Tibial nerve (tissue), 4 donors: ENCODE measurements at regions not wholly inside any gene's neighbourhood (a gene's known extent, or its start where the extent isn't known, plus 50 kb on each side); places are given as distances from the start of the nearest gene placed in this dataset.

Source experiments
- DNase-seq, 2 donors: peaks; one replicate each; pipeline ENCODE4 v3.0.0-alpha.2; 2019; ENCODE audit warnings: low spot score in 2 of 2
- H3K27ac ChIP-seq, 4 donors: fragments of 200-600 bp; sonication (generic) in 3 of 4; one replicate each; pipeline ENCODE4 v1.5.1; 2017 to 2019; ENCODE audit warnings: mild to moderate bottlenecking in 1 of 4
- H3K27me3 ChIP-seq, 2 donors: fragments of 200-600 bp; sonication (generic) in 1 of 2; one replicate each; pipeline versions ENCODE4 v1.5.1 to v1.6.0; 2017 to 2019
- H3K36me3 ChIP-seq, 3 donors: fragments of 200-600 bp; sonication (generic); one replicate each; pipeline ENCODE4 v1.5.1; 2018 to 2019
- H3K4me1 ChIP-seq, 4 donors: fragments of 200-600 bp; sonication (generic) in 3 of 4; one replicate each; pipeline ENCODE4 v1.5.1; 2017 to 2019
- H3K4me3 ChIP-seq, 4 donors: fragments of 200-600 bp; sonication (generic) in 3 of 4; one replicate each; pipeline ENCODE4 v1.5.1; 2017 to 2019; ENCODE audit warnings: mild to moderate bottlenecking in 1 of 4, moderate library complexity in 1 of 4
- H3K9me3 ChIP-seq, 4 donors: fragments of 200-600 bp; sonication (generic) in 3 of 4; one replicate each; pipeline ENCODE4 v1.5.1; 2017 to 2019
- EP300 ChIP-seq, 2 donors: sonication (generic); formaldehyde crosslinking; IDR thresholded peaks; one replicate each; pipeline ENCODE4 v1.6.1; 2017; ENCODE audit warnings: antibody characterized with exemption in 2 of 2, mild to moderate bottlenecking in 1 of 2
- POLR2A ChIP-seq, 2 donors: fragments of 450-650 bp; IDR thresholded peaks; one replicate each; pipeline ENCODE4 v1.6.1; 2017; ENCODE audit warnings: antibody characterized with exemption in 2 of 2, mild to moderate bottlenecking in 2 of 2, moderate library complexity in 2 of 2
- WGBS, 2 donors: methylation state at CpG; one replicate each; pipeline ENCODE4 v1.1.5; 2018; 5-methylcytosine and 5-hydroxymethylcytosine counted together
- TF ChIP-seq, protein P1 (sequence below), 5 experiments: fragments of 200-600 bp in 3 of 5; fragments of 450-650 bp in 2 of 5; sonication (generic) in 3 of 5; IDR thresholded peaks; one replicate each; pipeline ENCODE4 v1.5.1; 2016 to 2019; ENCODE audit warnings: antibody characterized with exemption in 5 of 5, mild to moderate bottlenecking in 3 of 5, moderate library complexity in 2 of 5

GRCh38 chr1:25123551-25123950 lies 108.8 kb downstream of the SYF2 start:
- 85 to 98% methylated on average over 3 of the region's 3 CpGs for WGBS, 2 donors
- no peak for DNase-seq
- H3K4me1 ChIP-seq: no peaks in the 10 kb centered on the region
- H3K36me3 ChIP-seq: no peaks in the 10 kb centered on the region
- TF ChIP-seq, protein P1, sequence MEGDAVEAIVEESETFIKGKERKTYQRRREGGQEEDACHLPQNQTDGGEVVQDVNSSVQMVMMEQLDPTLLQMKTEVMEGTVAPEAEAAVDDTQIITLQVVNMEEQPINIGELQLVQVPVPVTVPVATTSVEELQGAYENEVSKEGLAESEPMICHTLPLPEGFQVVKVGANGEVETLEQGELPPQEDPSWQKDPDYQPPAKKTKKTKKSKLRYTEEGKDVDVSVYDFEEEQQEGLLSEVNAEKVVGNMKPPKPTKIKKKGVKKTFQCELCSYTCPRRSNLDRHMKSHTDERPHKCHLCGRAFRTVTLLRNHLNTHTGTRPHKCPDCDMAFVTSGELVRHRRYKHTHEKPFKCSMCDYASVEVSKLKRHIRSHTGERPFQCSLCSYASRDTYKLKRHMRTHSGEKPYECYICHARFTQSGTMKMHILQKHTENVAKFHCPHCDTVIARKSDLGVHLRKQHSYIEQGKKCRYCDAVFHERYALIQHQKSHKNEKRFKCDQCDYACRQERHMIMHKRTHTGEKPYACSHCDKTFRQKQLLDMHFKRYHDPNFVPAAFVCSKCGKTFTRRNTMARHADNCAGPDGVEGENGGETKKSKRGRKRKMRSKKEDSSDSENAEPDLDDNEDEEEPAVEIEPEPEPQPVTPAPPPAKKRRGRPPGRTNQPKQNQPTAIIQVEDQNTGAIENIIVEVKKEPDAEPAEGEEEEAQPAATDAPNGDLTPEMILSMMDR (IDR thresholded peaks at IDR 0.05): no peak
- TF ChIP-seq EP300 (IDR thresholded peaks at IDR 0.05) (no peak), POLR2A (IDR thresholded peaks at IDR 0.05) (no peak)
- H3K27me3 ChIP-seq: no peaks in the 10 kb centered on the region
- H3K4me3 ChIP-seq: no peak overlapping the region
- H3K9me3 ChIP-seq: peaks cover 0 to 3% (median 0%) of the 10 kb centered on the region in 4 donors
- no peak overlapping the region for H3K27ac ChIP-seq

GRCh38 chr1:25122747-25123146 lies 109.6 kb downstream of the SYF2 start:
- TF ChIP-seq, protein P1 (IDR thresholded peaks at IDR 0.05): no peak
- TF ChIP-seq POLR2A (IDR thresholded peaks at IDR 0.05) (no peak), EP300 (IDR thresholded peaks at IDR 0.05) (no peak)
- Histone ChIP-seq H3K9me3 (peaks cover 0 to 8% (median 0%) of the 10 kb centered on the region in 4 donors), H3K4me3 (no peak overlapping the region), H3K36me3 (no peaks in the 10 kb centered on the region), H3K27me3 (no peaks in the 10 kb centered on the region), H3K4me1 (no peaks in the 10 kb centered on the region), H3K27ac (no peak overlapping the region)
- 73 to 86% methylated on average over 5 of the region's 5 CpGs for WGBS, 2 donors
- no peak for DNase-seq

GRCh38 chr1:25120281-25120680 lies 112.0 kb downstream of the SYF2 start:
- Histone ChIP-seq H3K4me1 (no peaks in the 10 kb centered on the region), H3K27ac (no peak overlapping the region), H3K9me3 (peaks cover 0 to 21% (median 0%) of the 10 kb centered on the region in 4 donors), H3K36me3 (no peaks in the 10 kb centered on the region), H3K4me3 (no peak overlapping the region), H3K27me3 (no peaks in the 10 kb centered on the region)
- 41 to 42% methylated on average over 8 of the region's 8 CpGs for WGBS, 2 donors
- TF ChIP-seq, protein P1 (IDR thresholded peaks at IDR 0.05): no peak
- no peak for TF ChIP-seq POLR2A (IDR thresholded peaks at IDR 0.05)
- TF ChIP-seq EP300 (IDR thresholded peaks at IDR 0.05): no peak
- no peak for DNase-seq

DNA sequence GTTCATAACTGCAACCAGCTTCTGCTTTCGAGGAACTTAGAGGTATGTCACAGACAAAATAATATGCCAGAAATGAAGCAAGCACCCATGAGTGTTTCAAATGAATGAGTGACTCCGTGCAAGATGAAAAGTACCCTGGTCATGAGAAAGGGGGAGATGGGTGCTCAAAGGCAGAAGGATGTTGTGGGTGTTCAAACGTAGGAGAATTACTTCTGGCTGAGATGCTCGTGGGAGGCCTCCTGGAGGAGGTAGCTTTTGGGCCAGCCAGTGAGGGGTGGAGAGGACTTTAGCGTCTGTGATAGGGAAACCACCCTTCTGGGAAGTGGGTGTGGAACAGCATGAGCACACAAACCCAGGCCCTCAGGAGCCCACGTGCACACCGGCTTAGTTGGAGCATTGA lies 113.8 kb downstream of the SYF2 start:
- Histone ChIP-seq H3K4me1 (no peaks in the 10 kb centered on the region), H3K27me3 (no peaks in the 10 kb centered on the region), H3K36me3 (no peaks in the 10 kb centered on the region), H3K27ac (no peak overlapping the region), H3K9me3 (peaks cover 0 to 21% (median 0%) of the 10 kb centered on the region in 4 donors), H3K4me3 (no peak overlapping the region)
- no peak for TF ChIP-seq EP300 (IDR thresholded peaks at IDR 0.05)
- TF ChIP-seq, protein P1 (IDR thresholded peaks at IDR 0.05): no peak
- no peak for TF ChIP-seq POLR2A (IDR thresholded peaks at IDR 0.05)
- DNase-seq: no peak
- 68 to 79% methylated on average over 7 of the region's 7 CpGs for WGBS, 2 donors

DNA sequence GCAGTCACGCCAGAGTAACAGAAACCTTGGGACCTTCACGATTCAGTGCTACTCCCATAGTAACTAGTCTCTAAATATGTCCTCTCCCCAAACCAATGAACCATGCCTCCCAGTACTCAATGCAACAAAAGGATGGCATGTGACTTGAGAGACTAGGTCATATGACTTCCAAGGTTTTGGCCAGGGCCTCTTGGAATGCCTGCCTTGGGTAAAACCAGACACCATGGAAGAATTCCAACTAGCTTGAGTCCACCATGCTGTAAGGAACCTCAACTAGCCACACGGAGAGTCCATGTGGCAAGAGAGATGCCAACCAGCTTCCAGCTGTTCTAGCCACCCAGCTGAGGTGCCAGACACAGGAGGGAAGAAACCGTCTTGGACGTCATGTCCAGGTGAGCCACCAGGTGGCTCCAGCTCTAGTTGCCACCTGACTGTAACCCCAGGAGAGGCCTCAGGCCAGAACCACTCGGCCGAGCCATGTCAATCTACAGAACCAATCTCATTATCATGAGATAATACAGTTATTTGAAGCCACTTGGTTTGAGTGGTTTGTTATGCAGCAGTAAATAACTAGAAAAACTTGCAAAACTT lies 115.0 kb downstream of the SYF2 start:
- DNase-seq: no peak
- H3K36me3 ChIP-seq: no peaks in the 10 kb centered on the region
- H3K27me3 ChIP-seq: no peaks in the 10 kb centered on the region
- no peak overlapping the region for H3K4me3 ChIP-seq
- TF ChIP-seq, protein P1 (IDR thresholded peaks at IDR 0.05): no peak
- TF ChIP-seq EP300 (IDR thresholded peaks at IDR 0.05) (no peak), POLR2A (IDR thresholded peaks at IDR 0.05) (no peak)
- no peaks in the 10 kb centered on the region for H3K4me1 ChIP-seq
- peaks cover 0 to 21% (median 0%) of the 10 kb centered on the region in 4 donors for H3K9me3 ChIP-seq
- H3K27ac ChIP-seq: no peak overlapping the region
- 70 to 73% methylated on average over 7 of the region's 7 CpGs for WGBS, 2 donors
